HG03439 (cell line): ENCODE measurements at regions not wholly inside any gene's neighbourhood (a gene's known extent, or its start where the extent isn't known, plus 50 kb on each side); places are given as distances from the start of the nearest gene placed in this dataset.

ENCODE experiments used
- ATAC-seq: cut with Tn5 transposase; IDR thresholded peaks from one replicate; pipeline ENCODE4 v1.9.1; 2021; ENCODE audit warnings: mild to moderate bottlenecking, moderate library complexity; ENCODE audit not compliant: unreplicated experiment

GRCh38 chr3:72133329-72134011 lies 348.5 kb upstream of the PROK2 start:
- no peak for ATAC-seq

GRCh38 chr3:72131899-72132298 lies 347.0 kb upstream of the PROK2 start:
- no peak for ATAC-seq

GRCh38 chr3:72130565-72130964 lies 345.6 kb upstream of the PROK2 start:
- ATAC-seq: no peak

- no peak for ATAC-seq
Measured at GRCh38 chr3:72129501-72130094, 344.6 kb upstream of the PROK2 start.

GRCh38 chr3:72128921-72129320 lies 344.0 kb upstream of the PROK2 start:
- no peak for ATAC-seq

- ATAC-seq: no peak
Measured at GRCh38 chr3:72127844-72128243, 342.9 kb upstream of the PROK2 start.

GRCh38 chr3:72127224-72127612 lies 342.3 kb upstream of the PROK2 start:
- no peak for ATAC-seq

GRCh38 chr3:72126441-72127223 lies 341.7 kb upstream of the PROK2 start:
- no peak for ATAC-seq

- ATAC-seq: peak; percentile 65
Measured at GRCh38 chr3:72123908-72124441, 339.0 kb upstream of the PROK2 start.

GRCh38 chr3:72120806-72121778 lies 336.1 kb upstream of the PROK2 start:
- ATAC-seq: peak; percentile 81

GRCh38 chr3:72120039-72120438 lies 335.1 kb upstream of the PROK2 start:
- ATAC-seq: no peak

GRCh38 chr3:72118628-72119027 lies 333.7 kb upstream of the PROK2 start:
- no peak for ATAC-seq

GRCh38 chr3:72116226-72116625 lies 331.3 kb upstream of the PROK2 start:
- no peak for ATAC-seq

- no peak for ATAC-seq
Measured at GRCh38 chr3:72115307-72115706, 330.4 kb upstream of the PROK2 start.

GRCh38 chr3:72114773-72115172 lies 329.8 kb upstream of the PROK2 start:
- no peak for ATAC-seq

GRCh38 chr3:72113964-72114363 lies 329.0 kb upstream of the PROK2 start:
- no peak for ATAC-seq

GRCh38 chr3:72113564-72113963 lies 328.6 kb upstream of the PROK2 start:
- no peak for ATAC-seq

- no peak for ATAC-seq
Measured at GRCh38 chr3:72112435-72112834, 327.5 kb upstream of the PROK2 start.

GRCh38 chr3:72111265-72112205 lies 326.6 kb upstream of the PROK2 start:
- no peak for ATAC-seq
